Keratinocyte (primary cell): ENCODE measurements at regions not wholly inside any gene's neighbourhood (a gene's known extent, or its start where the extent isn't known, plus 50 kb on each side); places are given as distances from the start of the nearest gene placed in this dataset.

Experiments used
- DNase-seq: peaks from one replicate; pipeline ENCODE4 v3.0.0-alpha.2; 2011; ENCODE audit warnings: low read depth, missing footprints, low spot score
- FAIRE-seq: peaks from 2 replicates; lab custom pipeline; 2011; peaks lifted over from hg19 to GRCh38; lab: Jason Lieb, UNC
- H2AFZ ChIP-seq: 2 replicates; pipeline ENCODE4 v1.6.0; 2012; ENCODE audit warnings: low read length, control low read depth, inconsistent platforms; ENCODE audit not compliant: control insufficient read depth
- H3K27ac ChIP-seq: 2 replicates; pipeline ENCODE4 v1.5.1; 2011; ENCODE audit warnings: low read length; ENCODE audit not compliant: control insufficient read depth, insufficient read depth
- H3K27me3 ChIP-seq: 3 replicates; pipeline ENCODE4 v1.6.0; 2011; ENCODE audit warnings: low read length; ENCODE audit not compliant: control insufficient read depth, insufficient read depth; ENCODE audit errors: extremely low read depth
- H3K36me3 ChIP-seq, 2 experiments: 2 replicates in 1 of 2; 3 replicates in 1 of 2; pipeline ENCODE4 v1.5.1; 2011; ENCODE audit warnings: low read length in 2 of 2, mild to moderate bottlenecking in 1 of 2; ENCODE audit not compliant: control insufficient read depth in 2 of 2, insufficient read depth in 2 of 2; ENCODE audit errors: extremely low read depth in 1 of 2
- H3K4me1 ChIP-seq: 3 replicates; pipeline ENCODE4 v1.5.1; 2011; ENCODE audit warnings: low read length; ENCODE audit not compliant: control insufficient read depth, insufficient read depth; ENCODE audit errors: extremely low read depth
- H3K4me2 ChIP-seq: 3 replicates; pipeline ENCODE4 v1.6.0; 2011; ENCODE audit warnings: low read depth, low read length; ENCODE audit not compliant: control insufficient read depth, insufficient read depth; ENCODE audit errors: extremely low read depth
- H3K4me3 ChIP-seq, 3 experiments: fragments of 200-600 bp in 1 of 3; sonication (generic) in 1 of 3; 2 replicates in 2 of 3; 3 replicates in 1 of 3; pipeline ENCODE4 v1.5.1; 2011 to 2016; ENCODE audit warnings: low read length in 3 of 3, mild to moderate bottlenecking in 3 of 3, control low read depth in 2 of 3, inconsistent platforms in 1 of 3, low read depth in 1 of 3, mixed read lengths in 1 of 3, mixed run types in 1 of 3, moderate library complexity in 1 of 3; ENCODE audit not compliant: control insufficient read depth in 2 of 3, insufficient read depth in 2 of 3; ENCODE audit errors: extremely low read depth in 1 of 3
- H3K79me2 ChIP-seq: 2 replicates; pipeline ENCODE4 v1.6.0; 2012; ENCODE audit warnings: low read length; ENCODE audit not compliant: control insufficient read depth, insufficient read depth
- H3K9ac ChIP-seq: 3 replicates; pipeline ENCODE4 v1.6.0; 2011; ENCODE audit warnings: low read length; ENCODE audit not compliant: control insufficient read depth, insufficient read depth; ENCODE audit errors: extremely low read depth
- H3K9me1 ChIP-seq: 3 replicates; pipeline ENCODE4 v1.6.0; 2011; ENCODE audit warnings: low read length; ENCODE audit not compliant: control insufficient read depth, insufficient read depth; ENCODE audit errors: extremely low read depth
- H3K9me3 ChIP-seq: 2 replicates; pipeline ENCODE4 v1.5.1; 2012; ENCODE audit warnings: low read depth, low read length; ENCODE audit not compliant: control insufficient read depth
- H4K20me1 ChIP-seq: 3 replicates; pipeline ENCODE4 v1.6.0; 2011; ENCODE audit warnings: low read length; ENCODE audit not compliant: control insufficient read depth, insufficient read depth; ENCODE audit errors: extremely low read depth
- EZH2 ChIP-seq: IDR thresholded peaks from one replicate; pipeline ENCODE4 v1.6.1; 2012; ENCODE audit warnings: inconsistent platforms, mild to moderate bottlenecking, low read length, moderate library complexity
- dilution Hi-C: fragments of 300-500 bp; cut with MboI; formaldehyde crosslinking; loops from one replicate; pipeline ENCODE4 v1.7.0; 2020; ENCODE audit warnings: low sequenced_read_pairs; ENCODE audit not compliant: extremely low pct_ligation_motif_present
- TF ChIP-seq, protein P1 (sequence below), 3 experiments: IDR thresholded peaks in 1 of 3; conservative IDR thresholded peaks in 1 of 3; optimal IDR thresholded peaks in 1 of 3; 2 replicates in 2 of 3; 3 replicates in 1 of 3; pipeline versions ENCODE3 to v1.5.1; 2011; ENCODE audit warnings: low read length in 3 of 3, mild to moderate bottlenecking in 3 of 3, moderate library complexity in 2 of 3, control low read depth in 1 of 3, inconsistent platforms in 1 of 3; ENCODE audit not compliant: insufficient read depth in 2 of 3; ENCODE audit errors: extremely low read depth in 1 of 3

DNA sequence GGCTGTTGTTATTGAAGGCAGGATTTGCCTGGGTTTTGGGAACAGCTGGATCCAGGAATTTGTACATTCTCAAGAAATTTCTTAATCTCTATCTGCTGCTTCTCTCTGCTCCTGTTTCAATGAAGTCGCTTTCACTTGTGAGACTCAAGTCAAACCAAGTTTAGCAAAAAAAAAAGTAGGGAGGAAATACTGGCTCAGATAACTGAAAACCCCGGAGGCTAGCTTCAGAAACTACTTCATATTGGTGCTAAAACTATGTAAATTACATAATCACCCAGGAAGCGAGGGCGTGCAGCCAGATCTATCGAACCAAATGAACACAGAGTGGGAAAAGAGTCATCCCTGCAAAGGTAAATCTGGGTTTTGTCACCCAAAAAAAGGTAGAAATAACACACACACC, 68.3 kb upstream of the FICD start:
- H3K27ac ChIP-seq, result no peak overlapping the region
- no peaks in the 10 kb centered on the region for H3K27me3 ChIP-seq
- H4K20me1 ChIP-seq, result no peaks in the 10 kb centered on the region
- H2AFZ ChIP-seq, result peak overlapping the region; percentile 45
- peak overlapping the region; percentile 37 for H3K4me2 ChIP-seq
- no peaks in the 10 kb centered on the region for H3K36me3 ChIP-seq
- no peak overlapping the region for H3K4me3 ChIP-seq
- no peak for DNase-seq
- TF ChIP-seq, protein P1, sequence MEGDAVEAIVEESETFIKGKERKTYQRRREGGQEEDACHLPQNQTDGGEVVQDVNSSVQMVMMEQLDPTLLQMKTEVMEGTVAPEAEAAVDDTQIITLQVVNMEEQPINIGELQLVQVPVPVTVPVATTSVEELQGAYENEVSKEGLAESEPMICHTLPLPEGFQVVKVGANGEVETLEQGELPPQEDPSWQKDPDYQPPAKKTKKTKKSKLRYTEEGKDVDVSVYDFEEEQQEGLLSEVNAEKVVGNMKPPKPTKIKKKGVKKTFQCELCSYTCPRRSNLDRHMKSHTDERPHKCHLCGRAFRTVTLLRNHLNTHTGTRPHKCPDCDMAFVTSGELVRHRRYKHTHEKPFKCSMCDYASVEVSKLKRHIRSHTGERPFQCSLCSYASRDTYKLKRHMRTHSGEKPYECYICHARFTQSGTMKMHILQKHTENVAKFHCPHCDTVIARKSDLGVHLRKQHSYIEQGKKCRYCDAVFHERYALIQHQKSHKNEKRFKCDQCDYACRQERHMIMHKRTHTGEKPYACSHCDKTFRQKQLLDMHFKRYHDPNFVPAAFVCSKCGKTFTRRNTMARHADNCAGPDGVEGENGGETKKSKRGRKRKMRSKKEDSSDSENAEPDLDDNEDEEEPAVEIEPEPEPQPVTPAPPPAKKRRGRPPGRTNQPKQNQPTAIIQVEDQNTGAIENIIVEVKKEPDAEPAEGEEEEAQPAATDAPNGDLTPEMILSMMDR (optimal IDR thresholded peaks at IDR 0.05 in 1 of 3, IDR thresholded peaks at IDR 0.05 in 1 of 3, conservative IDR thresholded peaks at IDR 0.05 in 1 of 3; ENCODE audit: extremely low read depth in 1 of 3, insufficient read depth in 2 of 3, low read length in 3 of 3), result no peak
- no peak for TF ChIP-seq EZH2
- FAIRE-seq, result peak; percentile 70
- H3K9ac ChIP-seq, result no peak overlapping the region
- no peaks in the 10 kb centered on the region for H3K79me2 ChIP-seq
- dilution Hi-C loops, result no loop called here
- H3K9me3 ChIP-seq, result no peaks in the 10 kb centered on the region
- H3K4me1 ChIP-seq, result peaks cover 15% of the 10 kb centered on the region
- H3K9me1 ChIP-seq, result no peaks in the 10 kb centered on the region

DNA sequence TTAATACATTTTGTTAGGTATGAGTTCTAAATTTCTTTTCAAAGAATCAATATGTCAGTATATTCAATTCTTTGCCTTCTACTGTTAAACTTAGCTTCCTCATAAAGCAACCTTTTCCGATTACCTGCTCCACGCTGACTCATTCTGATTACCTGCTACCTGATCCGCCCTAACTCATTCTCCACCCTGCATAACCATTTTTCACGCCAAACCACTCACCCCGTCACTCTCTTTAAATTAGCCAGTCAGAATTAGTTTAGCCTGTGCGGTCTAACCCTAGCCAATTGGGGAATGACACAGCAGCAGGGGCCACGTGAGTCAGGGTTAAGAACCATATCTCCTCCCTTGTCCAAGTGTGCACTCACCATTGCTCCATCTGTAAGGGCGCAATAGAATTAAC, 72.2 kb upstream of the FICD start:
- no peaks in the 10 kb centered on the region for H3K9me3 ChIP-seq

More for the DNA sequence above, 72.2 kb upstream of the FICD start:
- dilution Hi-C loops, result no loop called here
- Histone ChIP-seq H3K4me3 (no peak overlapping the region), H4K20me1 (no peaks in the 10 kb centered on the region), H3K4me1 (peaks cover 15% of the 10 kb centered on the region), H3K36me3 (no peaks in the 10 kb centered on the region), H3K79me2 (no peaks in the 10 kb centered on the region), H3K9ac (no peak overlapping the region), H3K9me1 (no peaks in the 10 kb centered on the region), H2AFZ (no peak overlapping the region), H3K27me3 (no peaks in the 10 kb centered on the region), H3K4me2 (no peak overlapping the region), H3K27ac (no peak overlapping the region)
- DNase-seq (no peak), FAIRE-seq (no peak)
- TF ChIP-seq, protein P1 (optimal IDR thresholded peaks at IDR 0.05 in 1 of 3, IDR thresholded peaks at IDR 0.05 in 1 of 3, conservative IDR thresholded peaks at IDR 0.05 in 1 of 3; ENCODE audit: extremely low read depth in 1 of 3, insufficient read depth in 2 of 3, low read length in 3 of 3), result no peak
- TF ChIP-seq EZH2, result no peak
